ENCODE measurements at regions not wholly inside any gene's neighbourhood (a gene's known extent, or its start where the extent isn't known, plus 50 kb on each side); places are given as distances from the start of the nearest gene placed in this dataset.
"Not testable (repeated sequence)": the region's sequence is repeated elsewhere in the genome, so short reads cannot be mapped to it uniquely, and the experiment has no call there.

- no peaks in the 10 kb centered on the region for H3K27me3 Mint-ChIP-seq (ENCODE audit: insufficient read depth)
- H3K27ac Mint-ChIP-seq: no peak overlapping the region
- no peak overlapping the region for H3K4me3 Mint-ChIP-seq
- H3K4me1 Mint-ChIP-seq: no peaks in the 10 kb centered on the region
- no peaks in the 10 kb centered on the region for H3K9me3 ChIP-seq (ENCODE audit: control insufficient read depth, low read length)
- H3K36me3 ChIP-seq (ENCODE audit: control insufficient read depth, insufficient read depth, low read length): no peaks in the 10 kb centered on the region
- no peaks in the 10 kb centered on the region for H3K4me1 ChIP-seq (ENCODE audit: control insufficient read depth, insufficient read depth, low read length)
- no peak for TF ChIP-seq CTCF (conservative IDR thresholded peaks at IDR 0.05)
- WGBS, 2 experiments (ENCODE audit: insufficient coverage in 1 of 2, insufficient read length in 1 of 2): 14% methylated on average over 1 of the region's 1 CpG; no CpG with 5 or more reads in 1 of the 2 experiments
- no peak overlapping the region for H3K27ac ChIP-seq (ENCODE audit: low read depth, low read length)
- no peaks in the 10 kb centered on the region for H3K27me3 ChIP-seq (ENCODE audit: control insufficient read depth, insufficient read depth, low read length, poor library complexity, severe bottlenecking)
- no peaks in the 10 kb centered on the region for H3K9me3 Mint-ChIP-seq
- H3K9ac ChIP-seq (ENCODE audit: extremely low read depth, low read length, poor library complexity, severe bottlenecking): no peak overlapping the region
- no peak for DNase-seq
- no peaks in the 10 kb centered on the region for H3K36me3 Mint-ChIP-seq (ENCODE audit: low read depth)
- H3K4me3 ChIP-seq (ENCODE audit: low read length): no peak overlapping the region
These were observed 1536.7 kb downstream of the TSPY10 start for GRCh38 chrY:11064376-11064775.

GRCh38 chrY:11069271-11069670, 1541.6 kb downstream of the TSPY10 start:
- Histone ChIP-seq H3K27me3 (ENCODE audit: control insufficient read depth, insufficient read depth, low read length, poor library complexity, severe bottlenecking) (no peaks in the 10 kb centered on the region), H3K36me3 (ENCODE audit: control insufficient read depth, insufficient read depth, low read length) (no peaks in the 10 kb centered on the region), H3K9me3 (ENCODE audit: control insufficient read depth, low read length) (no peaks in the 10 kb centered on the region), H3K4me1 (ENCODE audit: control insufficient read depth, insufficient read depth, low read length) (no peaks in the 10 kb centered on the region), H3K9ac (ENCODE audit: extremely low read depth, low read length, poor library complexity, severe bottlenecking) (no peak overlapping the region), H3K27ac (ENCODE audit: low read depth, low read length) (no peak overlapping the region), H3K4me3 (ENCODE audit: low read length) (no peak overlapping the region)
- no peaks in the 10 kb centered on the region for H3K36me3 Mint-ChIP-seq (ENCODE audit: low read depth)
- no peak overlapping the region for H3K27ac Mint-ChIP-seq
- DNase-seq: no peak
- no peaks in the 10 kb centered on the region for H3K9me3 Mint-ChIP-seq
- 89 to 92% methylated on average over 2 to 6 of the region's 6 CpGs for WGBS, 2 experiments (ENCODE audit: insufficient coverage in 1 of 2, insufficient read length in 1 of 2)
- H3K4me1 Mint-ChIP-seq: no peaks in the 10 kb centered on the region
- TF ChIP-seq CTCF (conservative IDR thresholded peaks at IDR 0.05): no peak
- H3K4me3 Mint-ChIP-seq: no peak overlapping the region
- H3K27me3 Mint-ChIP-seq (ENCODE audit: insufficient read depth): no peaks in the 10 kb centered on the region

- no peaks in the 10 kb centered on the region for H3K4me1 Mint-ChIP-seq
- Histone ChIP-seq H3K4me1 (ENCODE audit: control insufficient read depth, insufficient read depth, low read length) (no peaks in the 10 kb centered on the region), H3K27me3 (ENCODE audit: control insufficient read depth, insufficient read depth, low read length, poor library complexity, severe bottlenecking) (no peaks in the 10 kb centered on the region), H3K36me3 (ENCODE audit: control insufficient read depth, insufficient read depth, low read length) (no peaks in the 10 kb centered on the region), H3K9ac (ENCODE audit: extremely low read depth, low read length, poor library complexity, severe bottlenecking) (no peak overlapping the region), H3K9me3 (ENCODE audit: control insufficient read depth, low read length) (no peaks in the 10 kb centered on the region), H3K4me3 (ENCODE audit: low read length) (no peak overlapping the region), H3K27ac (ENCODE audit: low read depth, low read length) (no peak overlapping the region)
- H3K27ac Mint-ChIP-seq: no peak overlapping the region
- no peaks in the 10 kb centered on the region for H3K36me3 Mint-ChIP-seq (ENCODE audit: low read depth)
- TF ChIP-seq CTCF (conservative IDR thresholded peaks at IDR 0.05): no peak
- WGBS, 2 experiments (ENCODE audit: insufficient coverage in 1 of 2, insufficient read length in 1 of 2): 60 to 84% methylated on average over 1 to 17 of the region's 17 CpGs
- DNase-seq: no peak
- no peak overlapping the region for H3K4me3 Mint-ChIP-seq
- no peaks in the 10 kb centered on the region for H3K27me3 Mint-ChIP-seq (ENCODE audit: insufficient read depth)
- no peaks in the 10 kb centered on the region for H3K9me3 Mint-ChIP-seq
These were observed 1542.8 kb downstream of the TSPY10 start for GRCh38 chrY:11070250-11071113.

GRCh38 chrY:11085801-11086200, 1558.1 kb downstream of the TSPY10 start:
- H3K9me3 Mint-ChIP-seq; H3K4me1 ChIP-seq (ENCODE audit: control insufficient read depth, insufficient read depth, low read length); DNase-seq; H3K27me3 ChIP-seq (ENCODE audit: control insufficient read depth, insufficient read depth, low read length, poor library complexity, severe bottlenecking); H3K9ac ChIP-seq (ENCODE audit: extremely low read depth, low read length, poor library complexity, severe bottlenecking); H3K4me3 ChIP-seq (ENCODE audit: low read length); H3K27ac Mint-ChIP-seq; H3K27ac ChIP-seq (ENCODE audit: low read depth, low read length); H3K9me3 ChIP-seq (ENCODE audit: control insufficient read depth, low read length); H3K4me3 Mint-ChIP-seq; H3K4me1 Mint-ChIP-seq; H3K36me3 Mint-ChIP-seq (ENCODE audit: low read depth); H3K27me3 Mint-ChIP-seq (ENCODE audit: insufficient read depth); H3K36me3 ChIP-seq (ENCODE audit: control insufficient read depth, insufficient read depth, low read length): not testable (repeated sequence)
- WGBS, 2 experiments (ENCODE audit: insufficient coverage in 1 of 2, insufficient read length in 1 of 2): 53% methylated on average over 3 of the region's 3 CpGs; no CpG with 5 or more reads in 1 of the 2 experiments

GRCh38 chrY:11097498-11097897, 1569.8 kb downstream of the TSPY10 start:
- H3K4me3 Mint-ChIP-seq; H3K27me3 Mint-ChIP-seq (ENCODE audit: insufficient read depth); H3K4me3 ChIP-seq (ENCODE audit: low read length); H3K36me3 ChIP-seq (ENCODE audit: control insufficient read depth, insufficient read depth, low read length); H3K27ac ChIP-seq (ENCODE audit: low read depth, low read length); DNase-seq; H3K9me3 ChIP-seq (ENCODE audit: control insufficient read depth, low read length); H3K27ac Mint-ChIP-seq; H3K27me3 ChIP-seq (ENCODE audit: control insufficient read depth, insufficient read depth, low read length, poor library complexity, severe bottlenecking); H3K4me1 ChIP-seq (ENCODE audit: control insufficient read depth, insufficient read depth, low read length); H3K4me1 Mint-ChIP-seq; H3K9me3 Mint-ChIP-seq; H3K9ac ChIP-seq (ENCODE audit: extremely low read depth, low read length, poor library complexity, severe bottlenecking); H3K36me3 Mint-ChIP-seq (ENCODE audit: low read depth): not testable (repeated sequence)
- 71% methylated on average over 13 of the region's 20 CpGs; no CpG with 5 or more reads in 1 of the 2 experiments for WGBS, 2 experiments (ENCODE audit: insufficient coverage in 1 of 2, insufficient read length in 1 of 2)

Measured in endodermal cell (in vitro differentiated cells).